Cardiac fibroblast (primary cell): ENCODE measurements at regions not wholly inside any gene's neighbourhood (a gene's known extent, or its start where the extent isn't known, plus 50 kb on each side); places are given as distances from the start of the nearest gene placed in this dataset.

Experiments used
- DNase-seq, 2 donors: peaks; one replicate each; pipeline versions ENCODE4 v3.0.0 to v3.0.0-alpha.2; 2010; ENCODE audit warnings: low read depth in 2 of 2
- H3K4me3 ChIP-seq, 2 donors: replicated peaks in 1 of 2; 1 replicate in 1 of 2; 2 replicates in 1 of 2; pipeline ENCODE4 v1.5.1; 2011; ENCODE audit warnings: low read depth in 2 of 2, low read length in 2 of 2, mild to moderate bottlenecking in 2 of 2, moderate library complexity in 1 of 2
- CTCF ChIP-seq: IDR thresholded peaks from one replicate; pipeline ENCODE4 v1.5.1; 2011; ENCODE audit warnings: low read depth, mild to moderate bottlenecking, low read length, inconsistent platforms

GRCh38 chr3:75015280-75015679, 400.8 kb upstream of the CNTN3 start:
- no peak for DNase-seq
- no peak for TF ChIP-seq CTCF
- no peak overlapping the region for H3K4me3 ChIP-seq

- H3K4me3 ChIP-seq, result no peak overlapping the region
- no peak for TF ChIP-seq CTCF
- DNase-seq, result no peak
Measured at GRCh38 chr3:75035146-75035545, 420.7 kb upstream of the CNTN3 start.

- H3K4me3 ChIP-seq, result no peak overlapping the region
- no peak for DNase-seq
- TF ChIP-seq CTCF, result no peak
Measured at GRCh38 chr3:75042941-75043340, 428.5 kb upstream of the CNTN3 start.

- no peak for TF ChIP-seq CTCF
- no peak overlapping the region for H3K4me3 ChIP-seq
- peak in 1 of 2 donors; percentile 1 for DNase-seq
Measured at GRCh38 chr3:75048650-75049049, 434.2 kb upstream of the CNTN3 start.

- no peak overlapping the region for H3K4me3 ChIP-seq
- TF ChIP-seq CTCF, result no peak
- DNase-seq, result no peak
Measured at GRCh38 chr3:75049533-75049932, 435.1 kb upstream of the CNTN3 start.

GRCh38 chr3:75059120-75059519, 444.7 kb upstream of the CNTN3 start:
- H3K4me3 ChIP-seq, result no peak overlapping the region
- no peak for TF ChIP-seq CTCF

GRCh38 chr3:75061806-75062205, 447.3 kb upstream of the CNTN3 start:
- TF ChIP-seq CTCF, result no peak
- H3K4me3 ChIP-seq, result no peak overlapping the region
- DNase-seq, result no peak

More at GRCh38 chr3:75059120-75059519, 444.7 kb upstream of the CNTN3 start:
- DNase-seq, result no peak
